IPS-15b (cell line): ENCODE measurements at regions not wholly inside any gene's neighbourhood (a gene's known extent, or its start where the extent isn't known, plus 50 kb on each side); places are given as distances from the start of the nearest gene placed in this dataset.
"Not testable (repeated sequence)": the region's sequence is repeated elsewhere in the genome, so short reads cannot be mapped to it uniquely, and the experiment has no call there.

Experiments
- H3K27me3 ChIP-seq: one replicate; pipeline ENCODE4 v1.6.1; 2013; ENCODE audit warnings: low read length; ENCODE audit not compliant: control insufficient read depth, insufficient read depth
- H3K36me3 ChIP-seq: one replicate; pipeline ENCODE4 v1.6.1; 2013; ENCODE audit warnings: low read length; ENCODE audit not compliant: control insufficient read depth, insufficient read depth
- H3K4me1 ChIP-seq: one replicate; pipeline ENCODE4 v1.6.1; 2013; ENCODE audit warnings: mild to moderate bottlenecking, low read length; ENCODE audit not compliant: control insufficient read depth, insufficient read depth
- H3K4me3 ChIP-seq: one replicate; pipeline ENCODE4 v1.5.1; 2013; ENCODE audit warnings: low read depth, low read length
- H3K9ac ChIP-seq: one replicate; pipeline ENCODE4 v1.6.1; 2013; ENCODE audit warnings: low read depth, mild to moderate bottlenecking, low read length
- H3K9me3 ChIP-seq: one replicate; pipeline ENCODE4 v1.6.1; 2013; ENCODE audit warnings: mild to moderate bottlenecking, low read length; ENCODE audit not compliant: control insufficient read depth, insufficient read depth

GRCh38 chr7:109659261-109659660 lies 1089.6 kb downstream of the DNAJB9 start:
- H3K9me3 ChIP-seq: no peaks in the 10 kb centered on the region
- H3K27me3 ChIP-seq: no peaks in the 10 kb centered on the region
- H3K4me3 ChIP-seq: no peak overlapping the region
- no peaks in the 10 kb centered on the region for H3K36me3 ChIP-seq
- H3K9ac ChIP-seq: no peak overlapping the region
- no peaks in the 10 kb centered on the region for H3K4me1 ChIP-seq

GRCh38 chr7:109660401-109660800 lies 1090.7 kb downstream of the DNAJB9 start:
- Histone ChIP-seq H3K27me3 (no peaks in the 10 kb centered on the region), H3K9ac (no peak overlapping the region), H3K36me3 (no peaks in the 10 kb centered on the region), H3K4me3 (no peak overlapping the region), H3K9me3 (no peaks in the 10 kb centered on the region), H3K4me1 (no peaks in the 10 kb centered on the region)

DNA sequence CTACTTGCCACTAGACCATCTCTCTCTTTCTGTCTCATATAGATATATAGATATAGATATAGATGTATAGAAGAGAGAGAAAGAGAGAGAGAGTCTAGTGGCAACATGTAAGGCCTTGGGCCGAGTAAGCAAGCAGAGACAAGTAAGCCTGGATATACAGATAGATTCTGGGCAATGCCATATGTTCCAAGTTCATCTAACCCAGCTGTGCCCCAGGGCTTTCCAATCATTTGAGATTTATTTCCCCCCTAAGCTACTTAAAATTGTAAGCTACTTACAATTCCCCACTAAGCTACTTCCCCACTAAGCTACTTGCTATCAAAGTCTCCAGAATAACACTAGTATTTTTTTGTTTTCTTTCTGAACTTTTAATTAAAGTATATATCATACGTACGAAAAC lies 1094.1 kb downstream of the DNAJB9 start:
- Histone ChIP-seq H3K9ac (no peak overlapping the region), H3K4me1 (peaks cover 3% of the 10 kb centered on the region), H3K27me3 (no peaks in the 10 kb centered on the region), H3K9me3 (no peaks in the 10 kb centered on the region), H3K4me3 (no peak overlapping the region), H3K36me3 (no peaks in the 10 kb centered on the region)

DNA sequence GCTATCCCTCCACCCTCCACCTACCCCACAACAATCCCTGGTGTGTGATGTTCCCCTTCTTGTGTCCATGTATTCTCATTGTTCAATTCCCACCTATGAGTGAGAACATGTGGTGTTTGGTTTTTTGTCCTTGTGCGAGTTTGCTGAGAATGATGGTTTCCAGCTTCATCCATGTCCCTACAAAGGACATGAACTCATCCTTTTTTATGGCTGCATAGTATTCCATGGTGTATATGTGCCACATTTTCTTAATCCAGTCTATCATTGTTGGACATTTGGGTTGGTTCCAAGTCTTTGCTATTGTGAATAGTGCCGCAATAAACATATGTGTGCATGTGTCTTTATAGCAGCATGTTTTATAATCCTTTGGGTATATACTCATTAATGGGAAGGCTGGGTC lies 1117.6 kb downstream of the DNAJB9 start:
- H3K36me3 ChIP-seq, H3K4me3 ChIP-seq, H3K4me1 ChIP-seq, H3K9me3 ChIP-seq, H3K9ac ChIP-seq, H3K27me3 ChIP-seq: not testable (repeated sequence)

DNA sequence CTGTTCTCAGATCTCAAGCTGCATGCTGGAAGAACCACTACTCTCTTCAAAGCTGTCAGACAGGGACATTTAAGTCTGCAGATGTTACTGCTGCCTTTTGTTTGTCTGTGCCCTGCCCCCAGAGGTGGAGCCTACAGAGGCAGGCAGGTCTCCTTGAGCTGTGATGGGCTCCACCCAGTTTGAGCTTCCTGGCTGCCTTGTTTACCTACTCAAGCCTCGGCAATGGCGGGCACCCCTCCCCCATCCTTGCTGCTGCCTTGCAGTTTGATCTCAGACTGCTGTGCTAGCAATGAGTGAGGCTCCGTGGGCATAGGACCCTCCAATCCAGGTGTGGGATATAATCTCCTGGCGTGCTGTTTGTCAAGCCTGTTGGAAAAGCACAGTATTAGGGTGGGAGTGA lies 1122.9 kb downstream of the DNAJB9 start:
- not testable (repeated sequence) for H3K4me1 ChIP-seq
- peaks cover 13% of the 10 kb centered on the region for H3K9me3 ChIP-seq

DNA sequence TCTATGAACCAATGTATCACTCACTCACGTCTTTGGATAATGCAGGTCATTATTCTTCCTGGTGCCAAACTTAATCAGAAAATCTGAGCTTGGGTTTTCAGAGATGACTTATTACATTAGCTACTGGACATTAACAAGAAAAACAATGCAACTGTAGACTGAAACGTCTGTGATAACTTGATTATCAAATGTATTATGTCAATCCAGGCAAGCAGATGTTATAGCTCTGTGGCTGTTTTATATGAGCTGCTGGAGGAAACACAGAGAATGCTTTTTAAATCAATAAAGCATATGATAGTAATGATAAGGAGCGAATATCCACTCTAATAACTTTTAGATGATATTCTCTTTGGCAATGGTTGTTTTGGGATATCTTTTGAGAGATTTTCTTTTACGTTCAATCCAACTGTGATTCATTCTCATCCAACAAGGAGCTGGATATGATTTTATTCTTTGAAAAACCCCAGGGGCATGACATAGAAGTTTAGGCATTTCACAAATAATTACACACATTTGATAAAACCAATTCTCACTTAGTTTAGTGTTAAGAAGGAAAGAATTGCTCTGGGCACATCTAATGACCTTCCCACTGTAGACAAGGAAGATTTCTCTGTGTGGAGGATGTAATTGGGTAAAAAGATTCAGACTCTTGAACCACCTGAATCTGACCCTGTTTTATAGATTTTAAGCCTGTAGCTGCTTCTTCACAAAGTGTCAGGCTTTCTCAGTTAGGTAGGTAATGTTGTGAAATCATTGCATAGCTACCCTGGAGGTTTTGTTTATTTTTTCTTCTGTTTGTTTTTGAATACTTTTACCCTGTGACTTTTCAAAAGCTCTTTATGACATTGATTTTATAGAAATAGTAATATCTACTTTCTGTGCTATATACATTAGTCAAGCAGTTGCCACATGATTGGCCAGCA lies 1124.7 kb downstream of the DNAJB9 start:
- Histone ChIP-seq H3K27me3 (no peaks in the 10 kb centered on the region), H3K9me3 (peaks cover 13% of the 10 kb centered on the region), H3K36me3 (no peaks in the 10 kb centered on the region), H3K4me1 (no peaks in the 10 kb centered on the region), H3K4me3 (no peak overlapping the region), H3K9ac (no peak overlapping the region)

More for the DNA sequence above, 1122.9 kb downstream of the DNAJB9 start:
- not testable (repeated sequence) for H3K27me3 ChIP-seq, H3K9ac ChIP-seq, H3K4me3 ChIP-seq, H3K36me3 ChIP-seq

DNA sequence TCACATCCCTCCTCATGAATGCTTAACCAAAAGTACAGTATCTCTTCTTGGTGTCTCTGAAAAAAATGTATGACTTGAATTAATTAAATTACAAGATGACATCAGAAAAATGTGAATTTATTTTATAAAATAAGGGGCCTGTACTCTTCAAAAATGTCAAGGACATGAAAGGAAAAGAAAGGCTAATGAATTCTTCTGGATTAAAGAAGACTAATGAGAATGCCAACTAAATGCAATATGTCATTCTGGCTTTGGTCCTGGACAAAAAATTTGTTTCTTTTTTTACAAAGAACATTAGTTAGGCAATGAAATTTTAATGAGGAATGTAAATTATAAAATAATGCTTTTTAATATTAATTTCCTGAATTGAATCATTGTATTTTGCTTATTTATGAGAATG lies 1125.7 kb downstream of the DNAJB9 start:
- Histone ChIP-seq H3K27me3 (no peaks in the 10 kb centered on the region), H3K36me3 (no peaks in the 10 kb centered on the region), H3K4me3 (no peak overlapping the region), H3K4me1 (no peaks in the 10 kb centered on the region), H3K9me3 (peaks cover 13% of the 10 kb centered on the region), H3K9ac (no peak overlapping the region)

GRCh38 chr7:109696723-109697122 lies 1127.0 kb downstream of the DNAJB9 start:
- H3K9me3 ChIP-seq: peaks cover 13% of the 10 kb centered on the region
- H3K27me3 ChIP-seq: no peaks in the 10 kb centered on the region
- H3K9ac ChIP-seq: no peak overlapping the region
- H3K36me3 ChIP-seq: no peaks in the 10 kb centered on the region
- no peak overlapping the region for H3K4me3 ChIP-seq
- no peaks in the 10 kb centered on the region for H3K4me1 ChIP-seq

DNA sequence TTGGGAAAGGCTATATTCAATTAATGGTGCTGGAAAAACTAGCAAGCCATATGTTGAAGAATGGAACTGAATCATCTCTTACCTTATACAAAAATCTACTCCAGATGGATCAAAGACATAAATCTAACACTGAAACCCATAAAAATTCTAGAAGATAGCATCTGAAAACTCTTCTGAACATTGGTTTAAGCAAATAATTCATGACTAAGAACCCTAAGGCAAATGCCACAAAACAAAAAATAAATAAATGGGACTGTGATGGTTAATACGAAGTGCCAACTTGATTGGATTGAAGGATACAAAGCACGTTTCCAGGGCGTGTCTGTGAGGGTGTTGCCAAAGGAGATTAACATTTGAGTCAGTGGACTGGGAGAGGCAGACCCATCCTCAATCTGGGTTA lies 1130.0 kb downstream of the DNAJB9 start:
- H3K9ac ChIP-seq: no peak overlapping the region
- no peaks in the 10 kb centered on the region for H3K4me1 ChIP-seq
- H3K36me3 ChIP-seq: no peaks in the 10 kb centered on the region
- H3K9me3 ChIP-seq: peaks cover 3% of the 10 kb centered on the region
- H3K27me3 ChIP-seq: no peaks in the 10 kb centered on the region
- no peak overlapping the region for H3K4me3 ChIP-seq

GRCh38 chr7:109713366-109713765 lies 1143.7 kb downstream of the DNAJB9 start:
- Histone ChIP-seq H3K9ac (no peak overlapping the region), H3K36me3 (no peaks in the 10 kb centered on the region)

DNA sequence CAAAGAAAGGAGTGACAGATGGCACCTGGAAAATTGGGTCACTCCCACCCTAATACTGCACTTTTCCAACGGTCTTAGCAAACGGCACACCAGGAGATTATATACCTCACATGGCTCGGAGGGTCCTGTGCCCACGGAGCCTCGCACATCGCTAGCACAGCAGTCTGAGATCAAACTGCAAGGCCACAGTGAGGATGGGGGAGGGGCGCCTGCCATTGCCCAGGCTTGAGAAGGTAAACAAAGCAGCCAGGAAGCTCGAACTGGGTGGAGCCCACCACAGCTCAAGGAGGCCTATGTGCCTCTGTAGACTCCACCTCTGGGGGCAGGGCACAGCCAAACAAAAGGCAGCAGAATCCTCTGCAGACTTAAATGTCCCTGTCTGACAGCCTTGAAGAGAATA lies 1149.7 kb downstream of the DNAJB9 start:
- not testable (repeated sequence) for H3K27me3 ChIP-seq, H3K36me3 ChIP-seq

More at GRCh38 chr7:109713366-109713765, 1143.7 kb downstream of the DNAJB9 start:
- Histone ChIP-seq H3K9me3 (no peaks in the 10 kb centered on the region), H3K27me3 (no peaks in the 10 kb centered on the region), H3K4me3 (no peak overlapping the region), H3K4me1 (no peaks in the 10 kb centered on the region)

GRCh38 chr7:109734601-109735000 lies 1164.9 kb downstream of the DNAJB9 start:
- Histone ChIP-seq H3K4me1 (no peaks in the 10 kb centered on the region), H3K27me3 (no peaks in the 10 kb centered on the region), H3K9ac (no peak overlapping the region), H3K9me3 (peaks cover 4% of the 10 kb centered on the region), H3K4me3 (no peak overlapping the region), H3K36me3 (no peaks in the 10 kb centered on the region)

More for the DNA sequence above, 1149.7 kb downstream of the DNAJB9 start:
- H3K9ac ChIP-seq, H3K4me1 ChIP-seq, H3K9me3 ChIP-seq, H3K4me3 ChIP-seq: not testable (repeated sequence)
